Keratinocyte (primary cell): ENCODE measurements at regions not wholly inside any gene's neighbourhood (a gene's known extent, or its start where the extent isn't known, plus 50 kb on each side); places are given as distances from the start of the nearest gene placed in this dataset.

Experiments
- DNase-seq: peaks from one replicate; pipeline ENCODE4 v3.0.0-alpha.2; 2011; ENCODE audit warnings: low read depth, missing footprints, low spot score
- FAIRE-seq: peaks from 2 replicates; lab custom pipeline; 2011; peaks lifted over from hg19 to GRCh38; lab: Jason Lieb, UNC
- H2AFZ ChIP-seq: 2 replicates; pipeline ENCODE4 v1.6.0; 2012; ENCODE audit warnings: low read length, control low read depth, inconsistent platforms; ENCODE audit not compliant: control insufficient read depth
- H3K27ac ChIP-seq: 2 replicates; pipeline ENCODE4 v1.5.1; 2011; ENCODE audit warnings: low read length; ENCODE audit not compliant: control insufficient read depth, insufficient read depth
- H3K27me3 ChIP-seq: 3 replicates; pipeline ENCODE4 v1.6.0; 2011; ENCODE audit warnings: low read length; ENCODE audit not compliant: control insufficient read depth, insufficient read depth; ENCODE audit errors: extremely low read depth
- H3K36me3 ChIP-seq, 2 experiments: 2 replicates in 1 of 2; 3 replicates in 1 of 2; pipeline ENCODE4 v1.5.1; 2011; ENCODE audit warnings: low read length in 2 of 2, mild to moderate bottlenecking in 1 of 2; ENCODE audit not compliant: control insufficient read depth in 2 of 2, insufficient read depth in 2 of 2; ENCODE audit errors: extremely low read depth in 1 of 2
- H3K4me1 ChIP-seq: 3 replicates; pipeline ENCODE4 v1.5.1; 2011; ENCODE audit warnings: low read length; ENCODE audit not compliant: control insufficient read depth, insufficient read depth; ENCODE audit errors: extremely low read depth
- H3K4me2 ChIP-seq: 3 replicates; pipeline ENCODE4 v1.6.0; 2011; ENCODE audit warnings: low read depth, low read length; ENCODE audit not compliant: control insufficient read depth, insufficient read depth; ENCODE audit errors: extremely low read depth
- H3K4me3 ChIP-seq, 3 experiments: fragments of 200-600 bp in 1 of 3; sonication (generic) in 1 of 3; 2 replicates in 2 of 3; 3 replicates in 1 of 3; pipeline ENCODE4 v1.5.1; 2011 to 2016; ENCODE audit warnings: low read length in 3 of 3, mild to moderate bottlenecking in 3 of 3, control low read depth in 2 of 3, inconsistent platforms in 1 of 3, low read depth in 1 of 3, mixed read lengths in 1 of 3, mixed run types in 1 of 3, moderate library complexity in 1 of 3; ENCODE audit not compliant: control insufficient read depth in 2 of 3, insufficient read depth in 2 of 3; ENCODE audit errors: extremely low read depth in 1 of 3
- H3K79me2 ChIP-seq: 2 replicates; pipeline ENCODE4 v1.6.0; 2012; ENCODE audit warnings: low read length; ENCODE audit not compliant: control insufficient read depth, insufficient read depth
- H3K9ac ChIP-seq: 3 replicates; pipeline ENCODE4 v1.6.0; 2011; ENCODE audit warnings: low read length; ENCODE audit not compliant: control insufficient read depth, insufficient read depth; ENCODE audit errors: extremely low read depth
- H3K9me1 ChIP-seq: 3 replicates; pipeline ENCODE4 v1.6.0; 2011; ENCODE audit warnings: low read length; ENCODE audit not compliant: control insufficient read depth, insufficient read depth; ENCODE audit errors: extremely low read depth
- H3K9me3 ChIP-seq: 2 replicates; pipeline ENCODE4 v1.5.1; 2012; ENCODE audit warnings: low read depth, low read length; ENCODE audit not compliant: control insufficient read depth
- H4K20me1 ChIP-seq: 3 replicates; pipeline ENCODE4 v1.6.0; 2011; ENCODE audit warnings: low read length; ENCODE audit not compliant: control insufficient read depth, insufficient read depth; ENCODE audit errors: extremely low read depth
- EZH2 ChIP-seq: IDR thresholded peaks from one replicate; pipeline ENCODE4 v1.6.1; 2012; ENCODE audit warnings: inconsistent platforms, mild to moderate bottlenecking, low read length, moderate library complexity
- dilution Hi-C: fragments of 300-500 bp; cut with MboI; formaldehyde crosslinking; loops from one replicate; pipeline ENCODE4 v1.7.0; 2020; ENCODE audit warnings: low sequenced_read_pairs; ENCODE audit not compliant: extremely low pct_ligation_motif_present
- TF ChIP-seq, protein P1 (sequence below), 3 experiments: IDR thresholded peaks in 1 of 3; conservative IDR thresholded peaks in 1 of 3; optimal IDR thresholded peaks in 1 of 3; 2 replicates in 2 of 3; 3 replicates in 1 of 3; pipeline versions ENCODE3 to v1.5.1; 2011; ENCODE audit warnings: low read length in 3 of 3, mild to moderate bottlenecking in 3 of 3, moderate library complexity in 2 of 3, control low read depth in 1 of 3, inconsistent platforms in 1 of 3; ENCODE audit not compliant: insufficient read depth in 2 of 3; ENCODE audit errors: extremely low read depth in 1 of 3

DNA sequence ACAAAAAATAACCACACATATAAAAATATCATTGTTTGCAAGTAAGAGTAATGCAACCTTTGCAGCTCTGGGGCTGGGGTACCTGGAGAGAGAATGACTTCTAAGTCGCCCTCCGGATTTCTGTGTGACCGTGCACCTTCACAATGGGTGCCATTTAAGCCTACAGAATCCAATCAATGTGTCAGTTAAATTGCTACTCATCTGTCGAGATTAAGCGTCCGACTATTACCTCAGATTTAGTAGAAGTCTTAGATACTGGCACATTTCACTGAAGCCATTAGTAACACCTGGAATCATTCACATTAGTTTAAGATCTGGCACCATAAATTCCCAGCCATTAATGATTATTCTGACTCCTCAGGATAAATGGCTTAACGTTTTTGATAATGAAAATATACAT lies 507.3 kb upstream of the MGMT start:
- Histone ChIP-seq H3K4me3 (no peak overlapping the region), H2AFZ (no peak overlapping the region), H3K4me2 (no peak overlapping the region), H4K20me1 (no peaks in the 10 kb centered on the region), H3K27me3 (no peaks in the 10 kb centered on the region), H3K9ac (no peak overlapping the region), H3K79me2 (no peaks in the 10 kb centered on the region), H3K4me1 (no peaks in the 10 kb centered on the region), H3K9me1 (no peaks in the 10 kb centered on the region), H3K9me3 (no peaks in the 10 kb centered on the region), H3K27ac (no peak overlapping the region), H3K36me3 (no peaks in the 10 kb centered on the region)
- TF ChIP-seq EZH2, result no peak
- TF ChIP-seq, protein P1, sequence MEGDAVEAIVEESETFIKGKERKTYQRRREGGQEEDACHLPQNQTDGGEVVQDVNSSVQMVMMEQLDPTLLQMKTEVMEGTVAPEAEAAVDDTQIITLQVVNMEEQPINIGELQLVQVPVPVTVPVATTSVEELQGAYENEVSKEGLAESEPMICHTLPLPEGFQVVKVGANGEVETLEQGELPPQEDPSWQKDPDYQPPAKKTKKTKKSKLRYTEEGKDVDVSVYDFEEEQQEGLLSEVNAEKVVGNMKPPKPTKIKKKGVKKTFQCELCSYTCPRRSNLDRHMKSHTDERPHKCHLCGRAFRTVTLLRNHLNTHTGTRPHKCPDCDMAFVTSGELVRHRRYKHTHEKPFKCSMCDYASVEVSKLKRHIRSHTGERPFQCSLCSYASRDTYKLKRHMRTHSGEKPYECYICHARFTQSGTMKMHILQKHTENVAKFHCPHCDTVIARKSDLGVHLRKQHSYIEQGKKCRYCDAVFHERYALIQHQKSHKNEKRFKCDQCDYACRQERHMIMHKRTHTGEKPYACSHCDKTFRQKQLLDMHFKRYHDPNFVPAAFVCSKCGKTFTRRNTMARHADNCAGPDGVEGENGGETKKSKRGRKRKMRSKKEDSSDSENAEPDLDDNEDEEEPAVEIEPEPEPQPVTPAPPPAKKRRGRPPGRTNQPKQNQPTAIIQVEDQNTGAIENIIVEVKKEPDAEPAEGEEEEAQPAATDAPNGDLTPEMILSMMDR (optimal IDR thresholded peaks at IDR 0.05 in 1 of 3, IDR thresholded peaks at IDR 0.05 in 1 of 3, conservative IDR thresholded peaks at IDR 0.05 in 1 of 3; ENCODE audit: extremely low read depth in 1 of 3, insufficient read depth in 2 of 3, low read length in 3 of 3), result no peak
- FAIRE-seq (no peak), DNase-seq (no peak)
- dilution Hi-C loops, result no loop called here

DNA sequence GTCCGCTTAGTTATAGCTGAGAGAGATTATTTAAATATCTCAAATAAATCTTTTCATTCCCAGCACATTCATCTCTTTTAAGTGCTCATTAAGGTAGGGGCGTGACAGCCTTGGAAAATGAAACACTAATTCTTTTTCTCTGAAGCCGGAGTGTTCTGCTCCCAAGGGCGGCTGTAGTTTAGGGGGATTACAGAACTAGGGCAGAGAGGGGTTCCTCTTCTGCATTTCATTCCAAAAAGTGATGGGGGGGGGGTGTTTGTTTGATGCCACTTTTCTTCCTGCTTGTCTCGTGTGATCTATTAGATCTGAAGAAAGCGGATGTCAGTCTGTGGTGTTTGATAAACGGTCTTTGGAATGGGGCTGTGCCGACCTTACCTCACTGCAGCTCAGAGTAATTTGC lies 506.5 kb upstream of the MGMT start:
- dilution Hi-C loops, result no loop called here
- Histone ChIP-seq H3K4me1 (no peaks in the 10 kb centered on the region), H3K9me3 (no peaks in the 10 kb centered on the region), H3K27me3 (no peaks in the 10 kb centered on the region), H3K4me3 (no peak overlapping the region), H3K27ac (no peak overlapping the region), H3K36me3 (no peaks in the 10 kb centered on the region), H2AFZ (no peak overlapping the region), H4K20me1 (no peaks in the 10 kb centered on the region), H3K79me2 (no peaks in the 10 kb centered on the region), H3K4me2 (no peak overlapping the region), H3K9me1 (no peaks in the 10 kb centered on the region), H3K9ac (no peak overlapping the region)
- FAIRE-seq, result no peak
- DNase-seq, result no peak
- TF ChIP-seq, protein P1 (optimal IDR thresholded peaks at IDR 0.05 in 1 of 3, IDR thresholded peaks at IDR 0.05 in 1 of 3, conservative IDR thresholded peaks at IDR 0.05 in 1 of 3; ENCODE audit: extremely low read depth in 1 of 3, insufficient read depth in 2 of 3, low read length in 3 of 3), result no peak
- TF ChIP-seq EZH2, result no peak
